ENCODE measurements at regions not wholly inside any gene's neighbourhood (a gene's known extent, or its start where the extent isn't known, plus 50 kb on each side); places are given as distances from the start of the nearest gene placed in this dataset.

DNA sequence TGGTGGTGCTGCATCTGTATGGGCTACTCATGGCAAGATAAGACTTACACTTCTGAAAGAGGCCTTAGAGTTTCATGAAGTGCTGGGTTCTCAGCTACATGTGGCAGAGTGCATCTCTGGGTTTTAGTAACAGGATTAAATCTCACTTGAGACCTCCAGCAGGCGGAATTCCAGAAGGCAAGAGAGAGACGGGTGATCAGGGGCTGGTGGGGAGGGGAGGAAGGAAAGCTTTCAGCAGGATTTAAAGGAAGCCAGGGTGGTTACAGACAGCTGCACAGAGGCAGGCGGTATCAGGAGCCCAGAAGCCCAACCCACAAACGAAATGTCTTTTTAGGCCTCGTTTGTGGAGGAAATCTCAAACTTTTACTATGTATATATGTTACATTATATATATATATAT lies 56.2 kb upstream of the CD82 start:
- H3K36me3 Mint-ChIP-seq = no peaks in the 10 kb centered on the region
- H3K27ac Mint-ChIP-seq = no peak overlapping the region
- no peaks in the 10 kb centered on the region for H3K9me3 Mint-ChIP-seq
- DNase-seq (ENCODE audit: extremely low spot score, unreplicated experiment) = no peak
- peaks cover 23% of the 10 kb centered on the region for H3K4me1 Mint-ChIP-seq (ENCODE audit: unreplicated experiment)
- TF ChIP-seq, protein P1, sequence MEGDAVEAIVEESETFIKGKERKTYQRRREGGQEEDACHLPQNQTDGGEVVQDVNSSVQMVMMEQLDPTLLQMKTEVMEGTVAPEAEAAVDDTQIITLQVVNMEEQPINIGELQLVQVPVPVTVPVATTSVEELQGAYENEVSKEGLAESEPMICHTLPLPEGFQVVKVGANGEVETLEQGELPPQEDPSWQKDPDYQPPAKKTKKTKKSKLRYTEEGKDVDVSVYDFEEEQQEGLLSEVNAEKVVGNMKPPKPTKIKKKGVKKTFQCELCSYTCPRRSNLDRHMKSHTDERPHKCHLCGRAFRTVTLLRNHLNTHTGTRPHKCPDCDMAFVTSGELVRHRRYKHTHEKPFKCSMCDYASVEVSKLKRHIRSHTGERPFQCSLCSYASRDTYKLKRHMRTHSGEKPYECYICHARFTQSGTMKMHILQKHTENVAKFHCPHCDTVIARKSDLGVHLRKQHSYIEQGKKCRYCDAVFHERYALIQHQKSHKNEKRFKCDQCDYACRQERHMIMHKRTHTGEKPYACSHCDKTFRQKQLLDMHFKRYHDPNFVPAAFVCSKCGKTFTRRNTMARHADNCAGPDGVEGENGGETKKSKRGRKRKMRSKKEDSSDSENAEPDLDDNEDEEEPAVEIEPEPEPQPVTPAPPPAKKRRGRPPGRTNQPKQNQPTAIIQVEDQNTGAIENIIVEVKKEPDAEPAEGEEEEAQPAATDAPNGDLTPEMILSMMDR (conservative IDR thresholded peaks at IDR 0.05) = no peak
- H3K27me3 Mint-ChIP-seq = peaks cover 36% of the 10 kb centered on the region
- H3K4me3 Mint-ChIP-seq = no peak overlapping the region

GRCh38 chr11:44510372-44510771 lies 55.1 kb upstream of the CD82 start:
- Mint-ChIP-seq H3K4me3 (no peak overlapping the region), H3K27ac (no peak overlapping the region), H3K36me3 (no peaks in the 10 kb centered on the region), H3K4me1 (ENCODE audit: unreplicated experiment) (peaks cover 29% of the 10 kb centered on the region), H3K9me3 (no peaks in the 10 kb centered on the region), H3K27me3 (peaks cover 39% of the 10 kb centered on the region)
- TF ChIP-seq, protein P1 (conservative IDR thresholded peaks at IDR 0.05) = no peak
- DNase-seq (ENCODE audit: extremely low spot score, unreplicated experiment) = no peak

GRCh38 chr11:44512818-44513217 lies 52.6 kb upstream of the CD82 start:
- TF ChIP-seq, protein P1 (conservative IDR thresholded peaks at IDR 0.05) = no peak
- Mint-ChIP-seq H3K4me1 (ENCODE audit: unreplicated experiment) (peaks cover 46% of the 10 kb centered on the region), H3K9me3 (no peaks in the 10 kb centered on the region), H3K4me3 (no peak overlapping the region), H3K36me3 (no peaks in the 10 kb centered on the region), H3K27ac (no peak overlapping the region), H3K27me3 (peaks cover 38% of the 10 kb centered on the region)
- no peak for DNase-seq (ENCODE audit: extremely low spot score, unreplicated experiment)

GRCh38 chr11:44515048-44515447 lies 50.4 kb upstream of the CD82 start:
- Mint-ChIP-seq H3K4me3 (peak overlapping the region; percentile 17), H3K9me3 (no peaks in the 10 kb centered on the region), H3K4me1 (ENCODE audit: unreplicated experiment) (peaks cover 61% of the 10 kb centered on the region), H3K27ac (no peak overlapping the region), H3K36me3 (no peaks in the 10 kb centered on the region), H3K27me3 (peaks cover 50% of the 10 kb centered on the region)
- DNase-seq (ENCODE audit: extremely low spot score, unreplicated experiment) = no peak
- TF ChIP-seq, protein P1 (conservative IDR thresholded peaks at IDR 0.05) = no peak

Data from type B pancreatic cell (in vitro differentiated cells).